AG04449 (cell line): ENCODE measurements at regions not wholly inside any gene's neighbourhood (a gene's known extent, or its start where the extent isn't known, plus 50 kb on each side); places are given as distances from the start of the nearest gene placed in this dataset.

Experiments
- CTCF ChIA-PET: fragments of 350-600 bp; formaldehyde crosslinking; extraction: SDS; loops from one replicate; lab custom pipeline; 2021; ENCODE audit warnings: antibody characterized with exemption; lab: Yijun Ruan, JAX
- POLR2A ChIA-PET: fragments of 400-600, 350-600 bp; formaldehyde crosslinking; extraction: SDS; loops from one replicate; lab custom pipeline; 2020; ENCODE audit warnings: antibody characterized with exemption, inconsistent platforms; lab: Yijun Ruan, JAX
- DNase-seq: peaks from one replicate; pipeline ENCODE4 v3.0.0-alpha.2; 2010; ENCODE audit warnings: low read depth, low spot score
- H3K4me3 ChIP-seq: 2 replicates; pipeline ENCODE4 v1.5.1; 2011; ENCODE audit warnings: low read depth, mild to moderate bottlenecking, control low read depth, low read length
- TF ChIP-seq, protein P1 (sequence below): IDR thresholded peaks from one replicate; pipeline ENCODE4 v1.5.1; 2011; ENCODE audit warnings: mild to moderate bottlenecking, moderate library complexity, low read length, control low read depth, inconsistent platforms; ENCODE audit not compliant: insufficient read depth; ENCODE audit errors: missing control alignments

DNA sequence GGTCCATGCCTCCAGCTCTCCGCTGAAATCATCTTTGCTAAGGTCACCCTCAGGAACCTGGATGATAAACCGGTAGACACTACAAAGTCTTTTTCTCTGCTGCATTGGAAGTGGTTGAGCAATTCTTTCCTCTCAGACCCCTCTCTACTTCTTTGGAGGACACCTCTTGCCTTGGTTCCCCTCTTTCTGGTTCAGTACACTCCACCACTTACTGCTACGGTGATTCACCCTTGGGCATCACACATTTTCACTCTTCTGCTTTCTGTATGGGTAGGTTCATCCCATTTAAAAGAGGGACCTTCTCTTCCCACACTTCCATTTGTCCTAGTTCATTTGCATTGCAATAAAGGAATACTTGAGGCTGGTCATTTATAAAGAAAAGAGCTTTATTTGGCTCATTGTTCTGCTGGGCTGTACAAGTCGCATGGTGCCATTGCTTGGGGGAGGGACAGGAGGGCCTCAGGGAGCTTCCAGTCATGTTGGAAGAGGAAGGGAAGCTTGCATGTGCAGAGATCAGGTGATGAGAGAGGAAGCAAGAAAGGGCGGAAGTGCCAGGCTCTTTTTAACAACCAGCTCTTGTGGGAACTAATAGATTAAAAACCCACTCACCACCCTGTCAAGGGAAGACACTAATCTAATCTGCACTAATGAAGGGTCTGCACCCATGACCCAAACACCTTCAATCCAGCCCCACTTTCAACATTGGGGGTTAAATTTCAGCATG lies 149.7 kb upstream of the TMEM170B start:
- no peak overlapping the region for H3K4me3 ChIP-seq
- DNase-seq, result no peak
- TF ChIP-seq, protein P1, sequence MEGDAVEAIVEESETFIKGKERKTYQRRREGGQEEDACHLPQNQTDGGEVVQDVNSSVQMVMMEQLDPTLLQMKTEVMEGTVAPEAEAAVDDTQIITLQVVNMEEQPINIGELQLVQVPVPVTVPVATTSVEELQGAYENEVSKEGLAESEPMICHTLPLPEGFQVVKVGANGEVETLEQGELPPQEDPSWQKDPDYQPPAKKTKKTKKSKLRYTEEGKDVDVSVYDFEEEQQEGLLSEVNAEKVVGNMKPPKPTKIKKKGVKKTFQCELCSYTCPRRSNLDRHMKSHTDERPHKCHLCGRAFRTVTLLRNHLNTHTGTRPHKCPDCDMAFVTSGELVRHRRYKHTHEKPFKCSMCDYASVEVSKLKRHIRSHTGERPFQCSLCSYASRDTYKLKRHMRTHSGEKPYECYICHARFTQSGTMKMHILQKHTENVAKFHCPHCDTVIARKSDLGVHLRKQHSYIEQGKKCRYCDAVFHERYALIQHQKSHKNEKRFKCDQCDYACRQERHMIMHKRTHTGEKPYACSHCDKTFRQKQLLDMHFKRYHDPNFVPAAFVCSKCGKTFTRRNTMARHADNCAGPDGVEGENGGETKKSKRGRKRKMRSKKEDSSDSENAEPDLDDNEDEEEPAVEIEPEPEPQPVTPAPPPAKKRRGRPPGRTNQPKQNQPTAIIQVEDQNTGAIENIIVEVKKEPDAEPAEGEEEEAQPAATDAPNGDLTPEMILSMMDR, result no peak
- CTCF ChIA-PET, result no interaction called here
- POLR2A ChIA-PET, result no interaction called here

DNA sequence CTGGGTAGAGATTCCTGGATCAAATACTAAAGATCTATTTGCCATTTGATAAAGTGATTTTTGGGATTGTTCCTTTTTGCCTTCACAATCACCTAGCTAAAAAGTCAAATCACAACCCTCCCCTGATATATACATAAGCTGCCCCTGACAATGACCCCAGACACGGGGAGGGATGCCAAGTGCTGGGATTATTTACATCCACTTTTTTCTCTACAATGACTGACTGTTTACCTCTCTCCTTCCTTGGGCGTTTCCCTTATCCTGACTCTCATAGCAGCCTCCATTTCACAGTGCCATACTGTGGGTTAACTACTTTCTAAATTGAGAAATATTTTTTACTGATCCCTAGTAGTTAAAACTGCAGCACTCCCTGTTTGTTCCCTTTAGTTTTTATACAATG lies 150.8 kb upstream of the TMEM170B start:
- POLR2A ChIA-PET, result no interaction called here
- TF ChIP-seq, protein P1, result no peak
- CTCF ChIA-PET, result no interaction called here
- H3K4me3 ChIP-seq, result no peak overlapping the region
- no peak for DNase-seq

DNA sequence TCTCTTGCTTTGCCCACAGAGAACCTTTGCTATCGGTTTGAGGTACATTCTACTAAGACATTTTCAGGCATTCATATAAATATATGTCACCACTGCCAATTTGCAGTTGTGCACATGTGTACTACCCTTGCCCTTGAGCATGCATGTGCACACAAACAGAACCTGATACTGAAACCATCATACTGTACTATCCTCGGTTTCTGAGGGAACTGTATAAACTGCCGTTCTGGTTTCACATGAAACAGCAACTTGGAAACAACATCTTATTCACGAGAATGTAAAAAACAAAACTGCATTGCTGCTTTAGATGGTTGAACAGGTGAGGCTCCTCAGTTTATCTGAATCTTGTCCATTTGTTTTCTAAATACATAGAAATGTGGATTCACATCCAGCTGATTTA lies 151.2 kb upstream of the TMEM170B start:
- CTCF ChIA-PET, result no interaction called here

DNA sequence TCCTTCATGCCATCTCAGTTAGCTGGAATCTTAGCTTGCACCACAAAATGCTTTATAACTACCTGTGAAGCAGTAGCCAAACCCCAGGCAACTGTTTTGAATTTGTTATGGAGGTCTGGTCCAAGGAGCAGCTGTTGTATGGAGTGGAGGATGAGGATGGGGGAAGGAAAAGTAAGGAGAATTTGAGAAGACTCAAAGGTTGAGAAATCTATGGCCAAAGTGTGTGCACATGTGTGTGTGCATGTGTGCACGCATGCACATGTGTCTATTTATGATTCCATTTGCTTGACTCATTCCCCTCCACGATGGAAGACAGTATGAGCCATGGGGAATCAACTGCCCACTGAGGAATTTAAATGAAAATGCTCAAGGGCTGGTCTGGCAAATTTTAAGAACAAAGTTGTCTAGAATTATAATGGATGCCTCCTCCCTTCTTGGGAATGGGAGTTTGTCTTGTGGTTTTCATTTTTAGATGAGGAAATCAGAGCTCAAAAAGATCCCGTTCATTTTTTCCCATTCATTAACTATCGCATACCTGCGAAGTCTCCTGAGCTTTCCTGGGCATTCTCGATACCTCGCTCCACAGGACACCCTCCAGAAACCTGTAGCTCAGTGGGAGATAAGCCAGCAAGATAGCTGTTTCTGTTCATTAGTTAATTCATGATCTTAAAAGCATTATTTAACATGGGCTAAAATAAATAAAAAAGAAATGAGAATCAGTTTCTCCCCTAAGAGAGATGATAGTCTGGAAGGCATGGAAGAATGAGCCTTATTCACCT lies 152.3 kb upstream of the NEDD9 start:
- H3K4me3 ChIP-seq, result no peak overlapping the region
- TF ChIP-seq, protein P1, result no peak
- no peak for DNase-seq
- CTCF ChIA-PET, result interaction anchor here (0.8 to 0.9 kb wide), 2 partner anchors 10 to 143 kb away, joined by 3 read pairs; no protein-coding TSS in a partner anchor
- POLR2A ChIA-PET, result no interaction called here

More for the DNA sequence above, 151.2 kb upstream of the TMEM170B start:
- TF ChIP-seq, protein P1, result no peak
- no peak overlapping the region for H3K4me3 ChIP-seq
- DNase-seq, result no peak
- POLR2A ChIA-PET, result no interaction called here

DNA sequence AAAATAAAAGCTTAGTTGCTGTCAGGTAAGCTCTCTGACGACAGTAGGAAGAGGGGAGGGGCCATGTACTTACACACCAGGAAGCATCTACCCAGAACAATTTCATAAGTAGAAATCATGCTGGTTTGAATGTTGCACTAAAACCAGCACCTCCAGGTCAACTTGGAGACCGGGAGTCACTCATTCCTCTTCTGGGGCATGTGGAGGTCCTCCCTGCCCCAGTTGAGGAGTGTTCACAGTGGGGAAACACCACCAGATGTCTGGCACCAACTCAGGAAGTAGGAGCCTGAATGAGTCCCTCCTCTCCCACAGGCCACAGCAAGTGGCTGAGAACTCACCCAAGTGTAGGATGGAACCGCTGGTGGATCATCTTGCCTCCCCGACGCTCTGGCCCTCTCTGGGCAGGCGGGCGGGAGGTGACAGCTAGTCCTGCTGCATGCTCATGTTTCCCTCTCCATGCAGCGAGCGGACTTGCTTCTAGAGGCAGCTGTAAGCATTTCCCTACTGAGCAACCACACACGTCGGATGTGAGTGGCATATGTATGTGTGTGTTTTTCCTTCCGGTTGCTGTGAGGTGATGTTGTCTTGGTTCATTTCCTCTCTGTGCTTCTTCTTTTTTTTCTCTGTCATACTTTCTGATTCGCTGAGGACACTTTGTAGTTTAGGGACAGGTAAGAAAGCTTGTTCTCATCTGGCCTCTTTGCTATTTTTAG lies 149.5 kb upstream of the NEDD9 start:
- TF ChIP-seq, protein P1, result no peak
- no peak for DNase-seq
- no peak overlapping the region for H3K4me3 ChIP-seq
- CTCF ChIA-PET, result interaction anchor here (1.5 kb wide), 1 partner anchor 114 kb away, joined by 4 read pairs; no protein-coding TSS in a partner anchor
- POLR2A ChIA-PET, result no interaction called here
